ENCODE measurements at regions not wholly inside any gene's neighbourhood (a gene's known extent, or its start where the extent isn't known, plus 50 kb on each side); places are given as distances from the start of the nearest gene placed in this dataset.

DNA sequence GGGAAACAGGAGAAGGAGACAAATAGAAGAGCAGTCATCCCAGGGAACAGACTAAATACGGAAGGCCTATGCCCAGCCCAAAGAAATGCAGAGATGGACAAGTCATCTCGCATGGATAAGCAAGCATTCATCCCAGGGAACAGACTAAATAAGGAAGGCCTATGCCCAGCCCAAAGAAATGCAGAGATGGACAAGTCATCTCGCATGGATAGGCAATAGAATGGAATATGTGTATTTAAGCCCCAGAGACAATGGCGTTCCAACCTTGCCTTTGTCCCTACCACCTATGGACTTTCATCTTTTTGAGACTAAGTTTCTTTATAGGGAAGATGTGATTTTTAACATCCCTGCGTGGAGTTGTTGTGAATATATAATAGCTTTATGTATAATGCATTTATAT, 242.2 kb upstream of the TNC start:
- Histone ChIP-seq H3K9me3 (no peaks in the 10 kb centered on the region), H3K4me1 (no peaks in the 10 kb centered on the region), H3K4me3 (no peak overlapping the region), H3K4me2 (no peak overlapping the region), H3K27ac (no peak overlapping the region)
- CTCF ChIA-PET, result no interaction called here
- 87% methylated on average over 5 of the region's 5 CpGs for WGBS (ENCODE audit: missing lambda C conversion rate)
- POLR2A ChIA-PET, result no interaction called here
- no peak for DNase-seq (ENCODE audit: low read depth in 1 of 2, low spot score in 1 of 2)
- no peak for FAIRE-seq
- ATAC-seq, result no peak
- TF ChIP-seq POLR2AphosphoS2 (conservative IDR thresholded peaks at IDR 0.05; ENCODE audit: low read length) (no peak), HEYL (CRISPR knock-in tag; IDR thresholded peaks at IDR 0.05) (no peak), SMC3 (IDR thresholded peaks at IDR 0.05) (no peak), NPAS2 (CRISPR knock-in tag; IDR thresholded peaks at IDR 0.05; ENCODE audit: borderline replicate concordance) (no peak), KDM5A (IDR thresholded peaks at IDR 0.05) (no peak), MAZ (IDR thresholded peaks at IDR 0.05; ENCODE audit: borderline replicate concordance, low read depth, low read length) (no peak), ZFP36 (IDR thresholded peaks at IDR 0.05; ENCODE audit: borderline replicate concordance, partially characterized antibody) (no peak), NFE2L2 (conservative IDR thresholded peaks at IDR 0.05; ENCODE audit: low read length) (no peak), SREBF2 (IDR thresholded peaks at IDR 0.05) (no peak), JUN (IDR thresholded peaks at IDR 0.05) (no peak), HOXA7 (CRISPR knock-in tag; IDR thresholded peaks at IDR 0.05) (no peak)
- TF ChIP-seq, protein P1, sequence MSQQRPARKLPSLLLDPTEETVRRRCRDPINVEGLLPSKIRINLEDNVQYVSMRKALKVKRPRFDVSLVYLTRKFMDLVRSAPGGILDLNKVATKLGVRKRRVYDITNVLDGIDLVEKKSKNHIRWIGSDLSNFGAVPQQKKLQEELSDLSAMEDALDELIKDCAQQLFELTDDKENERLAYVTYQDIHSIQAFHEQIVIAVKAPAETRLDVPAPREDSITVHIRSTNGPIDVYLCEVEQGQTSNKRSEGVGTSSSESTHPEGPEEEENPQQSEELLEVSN (IDR thresholded peaks at IDR 0.05; ENCODE audit: borderline replicate concordance, low read depth), result no peak
- TF ChIP-seq, protein P2, sequence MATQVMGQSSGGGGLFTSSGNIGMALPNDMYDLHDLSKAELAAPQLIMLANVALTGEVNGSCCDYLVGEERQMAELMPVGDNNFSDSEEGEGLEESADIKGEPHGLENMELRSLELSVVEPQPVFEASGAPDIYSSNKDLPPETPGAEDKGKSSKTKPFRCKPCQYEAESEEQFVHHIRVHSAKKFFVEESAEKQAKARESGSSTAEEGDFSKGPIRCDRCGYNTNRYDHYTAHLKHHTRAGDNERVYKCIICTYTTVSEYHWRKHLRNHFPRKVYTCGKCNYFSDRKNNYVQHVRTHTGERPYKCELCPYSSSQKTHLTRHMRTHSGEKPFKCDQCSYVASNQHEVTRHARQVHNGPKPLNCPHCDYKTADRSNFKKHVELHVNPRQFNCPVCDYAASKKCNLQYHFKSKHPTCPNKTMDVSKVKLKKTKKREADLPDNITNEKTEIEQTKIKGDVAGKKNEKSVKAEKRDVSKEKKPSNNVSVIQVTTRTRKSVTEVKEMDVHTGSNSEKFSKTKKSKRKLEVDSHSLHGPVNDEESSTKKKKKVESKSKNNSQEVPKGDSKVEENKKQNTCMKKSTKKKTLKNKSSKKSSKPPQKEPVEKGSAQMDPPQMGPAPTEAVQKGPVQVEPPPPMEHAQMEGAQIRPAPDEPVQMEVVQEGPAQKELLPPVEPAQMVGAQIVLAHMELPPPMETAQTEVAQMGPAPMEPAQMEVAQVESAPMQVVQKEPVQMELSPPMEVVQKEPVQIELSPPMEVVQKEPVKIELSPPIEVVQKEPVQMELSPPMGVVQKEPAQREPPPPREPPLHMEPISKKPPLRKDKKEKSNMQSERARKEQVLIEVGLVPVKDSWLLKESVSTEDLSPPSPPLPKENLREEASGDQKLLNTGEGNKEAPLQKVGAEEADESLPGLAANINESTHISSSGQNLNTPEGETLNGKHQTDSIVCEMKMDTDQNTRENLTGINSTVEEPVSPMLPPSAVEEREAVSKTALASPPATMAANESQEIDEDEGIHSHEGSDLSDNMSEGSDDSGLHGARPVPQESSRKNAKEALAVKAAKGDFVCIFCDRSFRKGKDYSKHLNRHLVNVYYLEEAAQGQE (IDR thresholded peaks at IDR 0.05), result no peak

DNA sequence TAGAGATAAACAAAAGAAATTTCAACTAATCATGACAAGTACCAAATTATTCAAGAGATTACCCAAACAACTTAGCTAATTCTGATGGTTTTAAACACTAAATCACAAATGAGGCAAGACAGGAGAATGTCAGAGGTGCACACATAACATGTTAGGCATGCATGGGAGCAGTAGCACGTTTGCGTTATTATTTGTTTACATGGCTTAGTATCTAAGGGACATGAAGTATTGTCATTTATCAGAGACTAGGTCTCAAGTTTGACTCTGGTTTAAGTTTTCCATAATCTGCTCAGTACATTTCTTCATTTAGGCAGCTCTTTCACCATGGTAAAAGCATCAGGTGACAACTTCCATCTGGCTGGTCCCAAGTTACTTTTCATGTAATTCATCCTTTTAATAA, 244.1 kb upstream of the TNC start:
- DNase-seq (ENCODE audit: low read depth in 1 of 2, low spot score in 1 of 2) (no peak), ATAC-seq (no peak), FAIRE-seq (no peak)
- 44% methylated on average over 2 of the region's 2 CpGs for whole genome bisulfite sequencing (ENCODE audit: missing lambda C conversion rate)
- TF ChIP-seq, protein P2 (IDR thresholded peaks at IDR 0.05), result no peak
- TF ChIP-seq ZSCAN20 (CRISPR knock-in tag; IDR thresholded peaks at IDR 0.05) (no peak), CBX2 (IDR thresholded peaks at IDR 0.05; ENCODE audit: borderline replicate concordance, low read depth) (no peak), CHD4 (IDR thresholded peaks at IDR 0.05; ENCODE audit: borderline replicate concordance) (no peak), HOXA7 (CRISPR knock-in tag; IDR thresholded peaks at IDR 0.05) (no peak), POLR2AphosphoS2 (conservative IDR thresholded peaks at IDR 0.05; ENCODE audit: low read length) (no peak), CHD2 (IDR thresholded peaks at IDR 0.05; ENCODE audit: low read length, partially characterized antibody) (no peak), EHF (CRISPR knock-in tag; IDR thresholded peaks at IDR 0.05) (no peak)
- TF ChIP-seq, protein P3, sequence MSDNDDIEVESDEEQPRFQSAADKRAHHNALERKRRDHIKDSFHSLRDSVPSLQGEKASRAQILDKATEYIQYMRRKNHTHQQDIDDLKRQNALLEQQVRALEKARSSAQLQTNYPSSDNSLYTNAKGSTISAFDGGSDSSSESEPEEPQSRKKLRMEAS (IDR thresholded peaks at IDR 0.05), result no peak
- no peak overlapping the region for H3K4me2 ChIP-seq
- H3K9me3 ChIP-seq, result no peaks in the 10 kb centered on the region
- no peak overlapping the region for H3K4me3 ChIP-seq
- POLR2A ChIA-PET, result no interaction called here
- H3K4me1 ChIP-seq, result no peaks in the 10 kb centered on the region
- CTCF ChIA-PET, result no interaction called here
- no peak overlapping the region for H3K27ac ChIP-seq
